Smooth muscle cell (in vitro differentiated cells): ENCODE measurements at regions not wholly inside any gene's neighbourhood (a gene's known extent, or its start where the extent isn't known, plus 50 kb on each side); places are given as distances from the start of the nearest gene placed in this dataset.

Source experiments
- DNase-seq: peaks from one replicate; lab custom pipeline; 2025; ENCODE audit not compliant: unreplicated experiment; lab: John Stamatoyannopoulos, UW
- H2AFZ ChIP-seq: fragments of 200-600 bp; sonication (generic); 2 replicates; pipeline ENCODE4 v1.6.0; 2016; ENCODE audit warnings: antibody characterized with exemption, low read depth, mild to moderate bottlenecking
- H3F3A ChIP-seq: fragments of 200-600 bp; sonication (generic); 2 replicates; pipeline ENCODE4 v1.6.0; 2017; ENCODE audit warnings: antibody characterized with exemption, low read depth
- H3K27ac ChIP-seq: fragments of 200-600 bp; sonication (generic); 2 replicates; pipeline ENCODE4 v1.5.1; 2016; ENCODE audit warnings: low read depth, mild to moderate bottlenecking
- H3K27me3 ChIP-seq: fragments of 200-600 bp; sonication (generic); 2 replicates; pipeline ENCODE4 v1.6.1; 2016; ENCODE audit warnings: low read depth, mild to moderate bottlenecking
- H3K36me3 ChIP-seq: fragments of 200-600 bp; sonication (generic); 2 replicates; pipeline ENCODE4 v1.5.1; 2016; ENCODE audit warnings: low read depth
- H3K4me1 ChIP-seq: fragments of 200-600 bp; sonication (generic); 2 replicates; pipeline ENCODE4 v1.5.1; 2016; ENCODE audit warnings: low read depth
- H3K4me2 ChIP-seq: fragments of 200-600 bp; sonication (generic); 2 replicates; pipeline ENCODE4 v1.6.0; 2016; ENCODE audit warnings: mild to moderate bottlenecking
- H3K4me3 ChIP-seq: fragments of 200-600 bp; sonication (generic); 2 replicates; pipeline ENCODE4 v1.5.1; 2016; ENCODE audit warnings: mild to moderate bottlenecking
- H3K79me2 ChIP-seq: fragments of 200-600 bp; sonication (generic); 2 replicates; pipeline ENCODE4 v1.6.0; 2016; ENCODE audit warnings: low read depth, mild to moderate bottlenecking
- H3K9ac ChIP-seq: fragments of 200-600 bp; sonication (generic); 2 replicates; pipeline ENCODE4 v1.6.0; 2016; ENCODE audit warnings: low read depth
- H3K9me3 ChIP-seq: fragments of 200-600 bp; sonication (generic); replicated peaks from 2 replicates; pipeline ENCODE4 v1.5.1; 2016; ENCODE audit warnings: low read depth
- H4K20me1 ChIP-seq: fragments of 200-600 bp; sonication (generic); 2 replicates; pipeline ENCODE4 v1.6.0; 2016; ENCODE audit warnings: low read depth
- CTCF ChIP-seq: fragments of 200-600 bp; sonication (generic); IDR thresholded peaks from 2 replicates; pipeline ENCODE4 v1.5.1; 2017; ENCODE audit warnings: borderline replicate concordance, mild to moderate bottlenecking, antibody characterized with exemption; ENCODE audit not compliant: insufficient read depth, poor library complexity, severe bottlenecking
- WGBS: methylation state at CpG from one replicate; pipeline ENCODE4 v1.1.7; 2016; ENCODE audit warnings: low lambda C conversion rate; 5-methylcytosine and 5-hydroxymethylcytosine counted together

GRCh38 chr14:28677381-28677780, 89.2 kb upstream of the FOXG1 start:
- Histone ChIP-seq H3K9me3 (no peaks in the 10 kb centered on the region), H3K4me2 (no peak overlapping the region), H4K20me1 (no peaks in the 10 kb centered on the region), H3K4me1 (no peaks in the 10 kb centered on the region), H3K4me3 (no peak overlapping the region), H3K27me3 (no peaks in the 10 kb centered on the region), H2AFZ (no peak overlapping the region), H3K27ac (peak overlapping the region; percentile 58), H3K36me3 (no peaks in the 10 kb centered on the region), H3K79me2 (no peaks in the 10 kb centered on the region), H3K9ac (no peak overlapping the region), H3F3A (no peaks in the 10 kb centered on the region)
- no peak for TF ChIP-seq CTCF
- WGBS, result 92% methylated on average over 2 of the region's 2 CpGs
- no peak for DNase-seq

- no peak for TF ChIP-seq CTCF
- Histone ChIP-seq H3K36me3 (no peaks in the 10 kb centered on the region), H3K9me3 (no peaks in the 10 kb centered on the region), H3F3A (no peaks in the 10 kb centered on the region), H2AFZ (no peak overlapping the region), H3K4me3 (no peak overlapping the region), H3K9ac (no peak overlapping the region), H3K4me2 (no peak overlapping the region), H3K27me3 (no peaks in the 10 kb centered on the region), H3K4me1 (no peaks in the 10 kb centered on the region), H3K27ac (no peak overlapping the region), H4K20me1 (no peaks in the 10 kb centered on the region), H3K79me2 (no peaks in the 10 kb centered on the region)
- no peak for DNase-seq
- 65% methylated on average over 2 of the region's 2 CpGs for WGBS
These were observed 87.7 kb upstream of the FOXG1 start for GRCh38 chr14:28678887-28679286.

GRCh38 chr14:28681681-28682080, 84.9 kb upstream of the FOXG1 start:
- DNase-seq, result no peak
- Histone ChIP-seq H3K79me2 (no peaks in the 10 kb centered on the region), H3K27ac (no peak overlapping the region), H3K9me3 (no peaks in the 10 kb centered on the region), H3K4me1 (no peaks in the 10 kb centered on the region), H3K36me3 (no peaks in the 10 kb centered on the region), H4K20me1 (no peaks in the 10 kb centered on the region), H3F3A (no peaks in the 10 kb centered on the region), H3K27me3 (no peaks in the 10 kb centered on the region), H3K4me3 (no peak overlapping the region), H2AFZ (no peak overlapping the region), H3K4me2 (no peak overlapping the region), H3K9ac (no peak overlapping the region)
- 55% methylated on average over 4 of the region's 4 CpGs for WGBS
- no peak for TF ChIP-seq CTCF

- no peak overlapping the region for H3K4me2 ChIP-seq
- H4K20me1 ChIP-seq, result no peaks in the 10 kb centered on the region
- no peaks in the 10 kb centered on the region for H3F3A ChIP-seq
- no peak for DNase-seq
- no peaks in the 10 kb centered on the region for H3K4me1 ChIP-seq
- H3K79me2 ChIP-seq, result no peaks in the 10 kb centered on the region
- H3K9ac ChIP-seq, result no peak overlapping the region
- H3K27ac ChIP-seq, result no peak overlapping the region
- no peaks in the 10 kb centered on the region for H3K27me3 ChIP-seq
- no peak for TF ChIP-seq CTCF
- no peaks in the 10 kb centered on the region for H3K9me3 ChIP-seq
- H3K4me3 ChIP-seq, result no peak overlapping the region
- H3K36me3 ChIP-seq, result no peaks in the 10 kb centered on the region
- H2AFZ ChIP-seq, result no peak overlapping the region
These were observed 76.4 kb upstream of the FOXG1 start for GRCh38 chr14:28690029-28690692.
